Hypothalamus (tissue), 51 donors: ENCODE measurements at regions not wholly inside any gene's neighbourhood (a gene's known extent, or its start where the extent isn't known, plus 50 kb on each side); places are given as distances from the start of the nearest gene placed in this dataset.
"Not testable (repeated sequence)": the region's sequence is repeated elsewhere in the genome, so short reads cannot be mapped to it uniquely, and the experiment has no call there.

Source experiments
- DNase-seq, 51 donors: peaks; one replicate each; lab custom pipeline; 2025; lab: John Stamatoyannopoulos, UW

DNA sequence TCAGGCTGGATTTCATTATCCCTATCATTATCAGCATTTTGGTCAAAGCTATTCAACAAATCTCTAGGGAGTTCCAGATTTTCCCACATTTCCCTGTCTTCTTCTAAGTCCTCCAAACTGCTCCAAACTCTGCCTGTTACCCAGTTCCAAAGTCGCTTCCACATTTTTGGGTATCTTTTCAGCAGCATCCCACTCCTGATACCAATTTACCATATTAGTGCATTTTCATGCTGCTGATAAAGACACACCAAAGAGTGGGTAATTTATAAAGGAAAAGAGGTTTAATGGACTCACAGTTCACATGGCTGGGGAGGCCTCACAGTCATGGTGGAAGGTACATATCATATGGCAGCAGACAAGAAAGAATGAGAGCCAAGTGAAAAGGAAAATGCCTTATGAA lies 132.8 kb upstream of the SLC7A11 start:
- DNase-seq = no peak

DNA sequence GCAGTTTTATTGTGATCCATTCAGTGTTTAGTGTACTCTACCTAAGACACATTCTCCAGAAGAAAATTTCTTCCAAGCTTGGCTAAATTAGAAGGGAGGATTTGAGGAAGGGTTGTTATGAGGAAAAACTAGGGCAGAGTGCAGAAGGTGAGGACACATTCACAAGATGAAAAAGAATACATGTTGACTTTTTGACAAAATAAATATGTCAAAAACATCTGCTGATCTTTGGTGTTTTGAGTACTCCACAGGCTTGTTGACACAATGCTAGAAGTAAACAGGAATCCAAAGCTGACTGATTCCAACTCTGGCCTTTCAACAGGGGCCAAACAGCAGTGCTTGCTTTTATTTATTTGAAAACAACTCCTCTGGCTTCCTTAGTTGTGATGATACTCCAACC lies 125.8 kb upstream of the SLC7A11 start:
- no peak for DNase-seq

DNA sequence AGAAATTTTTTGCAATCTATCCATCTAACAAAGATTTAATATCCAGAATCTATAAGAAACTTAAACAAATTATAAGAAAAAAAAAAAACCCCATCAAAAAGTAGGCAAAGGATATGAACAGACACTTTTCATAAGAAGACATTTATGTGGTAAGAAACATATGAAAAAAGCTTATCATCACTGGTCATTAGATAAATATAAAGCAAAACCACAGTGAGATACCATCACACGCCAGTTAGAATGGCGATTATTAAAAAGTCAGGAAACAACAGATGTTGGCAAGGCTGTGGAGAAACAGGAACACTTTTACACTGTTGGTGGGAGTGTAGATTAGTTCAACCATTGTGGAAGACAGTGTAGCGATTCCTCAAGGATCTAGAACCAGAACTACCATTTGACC lies 110.3 kb upstream of the SLC7A11 start:
- not testable (repeated sequence) for DNase-seq

DNA sequence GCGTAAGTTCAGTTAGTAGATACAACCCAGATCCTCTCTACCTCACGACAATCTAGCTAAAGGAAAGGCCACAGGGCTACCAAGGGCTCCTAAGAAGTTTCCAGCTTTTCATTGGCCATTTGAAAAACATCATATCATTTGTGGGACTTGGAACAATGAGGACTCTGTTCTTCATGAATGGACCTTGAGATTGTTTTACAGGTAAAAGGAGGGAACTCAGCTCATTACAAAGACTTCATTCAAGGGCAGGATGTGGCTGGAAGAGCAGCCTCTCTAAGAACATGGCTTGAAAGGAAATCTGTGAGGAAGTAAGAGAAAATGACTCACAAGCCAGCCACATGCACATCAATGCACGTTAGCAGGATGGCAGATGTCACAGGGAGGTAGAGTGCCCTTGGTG lies 105.9 kb upstream of the SLC7A11 start:
- no peak for DNase-seq

DNA sequence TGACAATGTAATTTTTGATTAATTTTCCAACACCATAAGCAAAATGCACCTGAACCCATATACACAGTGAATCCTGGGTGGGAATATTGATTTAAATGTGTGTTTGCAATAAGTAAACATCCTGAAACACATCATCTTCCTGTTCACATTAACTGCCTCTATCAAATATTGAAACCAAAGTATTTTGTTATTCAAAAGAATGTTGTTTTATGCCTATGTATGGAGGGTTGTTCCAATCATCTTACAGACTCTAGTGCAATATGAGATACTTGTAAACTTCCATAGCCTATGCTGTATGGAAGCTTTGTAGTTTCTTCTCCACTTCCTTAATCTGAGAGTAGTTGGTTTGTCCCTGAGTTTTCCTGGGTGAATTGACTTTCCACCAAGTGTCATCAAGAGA lies 105.4 kb upstream of the SLC7A11 start:
- DNase-seq = no peak

DNA sequence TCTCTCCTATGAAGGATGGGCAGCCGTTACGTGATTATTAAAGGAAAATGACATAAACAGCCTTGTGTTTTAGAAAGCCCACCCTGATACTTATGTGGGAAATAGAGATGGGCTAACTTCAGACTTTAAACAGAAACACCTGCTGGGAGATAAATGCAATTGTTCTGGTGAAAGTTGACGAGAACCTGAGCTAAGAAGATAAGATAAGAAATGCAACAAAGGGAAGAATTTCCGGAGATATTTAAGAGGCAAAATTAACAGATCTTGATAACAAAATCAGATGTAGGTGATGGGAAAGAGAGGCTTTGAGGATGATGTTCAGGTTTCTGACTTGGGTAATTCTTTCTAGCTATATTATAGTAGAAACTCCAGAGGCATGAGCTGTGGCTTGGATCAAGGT lies 102.7 kb upstream of the SLC7A11 start:
- no peak for DNase-seq

DNA sequence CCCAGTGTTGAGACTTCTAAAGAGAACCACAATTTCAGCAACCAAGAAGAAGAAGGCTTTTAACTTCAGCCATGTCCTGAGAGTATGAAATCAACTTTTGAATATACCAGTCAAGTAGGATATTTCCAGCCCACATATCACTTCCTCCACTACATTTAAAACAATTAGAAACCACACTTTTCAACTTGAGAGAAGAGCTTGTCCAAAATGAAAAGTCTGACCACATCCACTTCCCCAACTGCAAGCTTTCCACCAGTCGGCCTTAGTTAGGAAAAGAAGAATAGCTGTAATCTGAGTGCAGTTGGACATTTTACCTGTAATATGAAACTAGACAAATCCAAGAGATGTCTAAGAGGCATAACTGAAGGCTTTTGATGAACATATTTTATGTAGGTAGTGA lies 101.9 kb upstream of the SLC7A11 start:
- DNase-seq = no peak

DNA sequence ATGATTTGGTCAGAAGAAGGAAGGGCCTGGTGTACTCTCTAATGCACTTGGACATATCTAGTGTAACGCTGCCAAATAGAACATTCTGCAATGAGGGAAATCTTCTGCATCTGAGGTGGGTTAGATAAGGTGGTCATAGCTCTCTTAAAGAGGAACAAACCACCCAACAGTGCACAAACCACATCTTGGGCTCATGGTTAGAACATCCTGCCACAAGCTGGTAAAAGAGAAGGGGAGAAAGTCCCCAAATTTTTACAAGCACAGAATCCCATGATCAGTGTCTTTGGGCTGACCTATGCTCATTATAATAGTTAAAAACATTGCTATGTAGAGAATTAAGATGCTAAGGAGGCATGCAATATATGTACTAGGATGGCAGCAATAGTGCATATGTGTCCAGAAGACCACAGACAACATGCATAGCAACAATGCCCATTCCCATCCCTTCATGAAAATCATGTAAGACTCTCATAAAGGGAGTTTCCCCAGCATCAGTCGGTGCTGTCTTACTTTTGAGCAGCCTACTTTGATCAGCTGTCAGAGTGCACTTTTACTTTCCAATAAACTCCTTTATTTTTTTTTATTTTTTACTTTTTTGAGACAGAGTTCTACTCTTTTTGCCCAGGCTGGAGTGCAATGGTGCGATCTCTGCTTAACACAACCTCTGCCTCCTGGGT lies 99.7 kb upstream of the SLC7A11 start:
- DNase-seq = no peak

DNA sequence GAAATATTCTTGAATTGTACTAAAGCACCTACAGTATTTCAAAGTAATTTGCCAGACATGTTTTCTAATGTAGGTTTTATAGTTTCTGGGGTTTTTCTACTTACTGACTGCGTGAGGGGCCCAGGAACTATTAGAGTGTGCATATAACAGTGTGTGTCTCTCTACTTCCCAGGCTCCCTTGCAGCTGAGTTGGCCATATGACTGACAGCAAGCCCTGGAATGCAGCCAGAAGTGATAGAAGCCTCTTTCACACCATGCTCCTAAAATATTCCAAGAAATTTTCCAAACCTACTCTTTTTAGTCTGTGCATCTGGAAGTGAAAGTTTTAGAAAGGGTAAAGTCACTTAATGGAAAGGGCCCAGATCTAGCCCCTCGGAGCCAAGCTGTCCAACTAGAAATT lies 96.7 kb upstream of the SLC7A11 start:
- DNase-seq = no peak

DNA sequence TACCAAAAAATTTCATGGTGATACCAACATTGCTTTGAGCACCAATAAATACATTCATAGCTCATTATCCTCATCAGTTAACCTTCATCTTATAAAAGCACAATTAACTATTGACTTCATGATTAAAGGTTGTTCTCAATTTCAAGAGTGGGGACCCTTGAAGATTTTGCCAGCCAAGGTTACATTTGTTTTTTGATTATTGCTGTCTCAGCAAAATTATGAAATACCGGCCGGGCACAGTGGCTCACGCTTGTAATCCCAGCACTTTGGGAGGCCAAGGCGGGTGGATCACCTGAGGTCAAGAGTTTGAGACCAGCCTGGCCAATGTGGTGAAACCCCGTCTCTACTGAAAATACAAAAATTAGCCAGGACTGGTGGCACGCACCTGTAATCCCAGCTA lies 96.1 kb upstream of the SLC7A11 start:
- not testable (repeated sequence) for DNase-seq

DNA sequence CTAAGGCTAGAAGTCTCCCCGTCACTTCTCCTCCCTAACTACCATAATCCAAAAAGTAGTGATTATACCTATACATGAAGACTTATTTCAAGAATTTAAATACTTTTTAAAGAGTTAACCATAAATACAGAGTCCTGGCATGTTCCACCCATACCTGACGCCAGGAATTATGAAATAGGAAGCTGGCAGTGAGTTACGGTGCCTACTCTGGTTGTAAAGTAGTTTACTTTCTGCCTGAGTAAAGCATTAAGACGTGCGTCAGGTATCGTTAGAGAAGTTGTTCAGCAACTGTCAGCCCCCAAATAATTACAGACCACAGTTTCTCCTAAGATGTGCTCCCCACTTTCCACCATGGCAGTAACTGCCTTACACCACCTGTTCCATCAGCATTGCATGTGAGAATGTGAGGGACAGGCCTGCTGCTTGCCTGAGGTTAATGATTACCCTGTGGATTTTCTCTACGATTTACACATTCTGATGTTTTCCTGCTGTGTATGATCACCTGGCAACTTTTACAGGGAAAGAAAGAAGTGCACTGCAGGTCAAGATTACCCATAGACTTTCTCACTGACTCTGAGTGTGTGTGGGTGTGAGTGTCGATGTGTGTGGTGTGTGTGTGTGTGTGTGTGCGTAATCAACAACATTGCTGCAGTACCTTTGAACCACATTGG lies 92.3 kb upstream of the SLC7A11 start:
- no peak for DNase-seq

DNA sequence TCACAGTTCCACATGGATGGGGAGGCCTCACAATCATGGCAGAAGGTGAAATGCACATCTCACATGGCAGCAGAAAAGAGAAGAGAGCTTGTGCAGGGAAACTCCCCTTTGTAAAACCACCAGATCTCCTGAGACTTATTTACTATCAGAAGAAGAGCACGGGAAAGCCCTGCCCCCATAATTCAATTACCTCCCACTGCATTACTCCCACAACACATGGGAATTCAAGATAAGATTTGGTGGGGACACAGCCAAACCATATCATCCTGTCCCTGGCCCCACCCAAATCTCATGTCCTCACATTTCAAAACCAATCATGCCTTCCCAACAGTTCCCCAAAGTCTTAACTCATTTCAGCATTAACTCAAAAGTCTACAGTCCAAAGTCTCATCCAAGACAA lies 90.3 kb upstream of the SLC7A11 start:
- not testable (repeated sequence) for DNase-seq

DNA sequence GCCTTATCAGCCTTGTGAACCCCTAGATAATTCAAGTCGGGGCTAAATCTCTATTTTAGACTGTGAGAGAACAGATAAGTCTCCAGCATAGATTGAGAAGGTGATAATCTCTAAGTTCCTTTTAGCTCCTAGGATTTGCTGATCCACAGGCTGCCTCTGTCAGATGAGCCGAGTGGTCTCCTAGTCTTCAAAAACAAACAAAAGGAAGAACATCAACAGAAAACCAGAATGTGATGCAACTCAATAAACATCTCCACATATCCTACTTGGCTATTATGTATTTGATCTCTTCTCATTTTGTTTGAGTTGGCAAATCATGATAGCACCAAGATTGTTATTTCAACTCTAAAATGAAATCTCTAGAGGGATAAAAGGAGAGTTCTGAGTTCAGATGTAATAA lies 88.4 kb upstream of the SLC7A11 start:
- DNase-seq = no peak

DNA sequence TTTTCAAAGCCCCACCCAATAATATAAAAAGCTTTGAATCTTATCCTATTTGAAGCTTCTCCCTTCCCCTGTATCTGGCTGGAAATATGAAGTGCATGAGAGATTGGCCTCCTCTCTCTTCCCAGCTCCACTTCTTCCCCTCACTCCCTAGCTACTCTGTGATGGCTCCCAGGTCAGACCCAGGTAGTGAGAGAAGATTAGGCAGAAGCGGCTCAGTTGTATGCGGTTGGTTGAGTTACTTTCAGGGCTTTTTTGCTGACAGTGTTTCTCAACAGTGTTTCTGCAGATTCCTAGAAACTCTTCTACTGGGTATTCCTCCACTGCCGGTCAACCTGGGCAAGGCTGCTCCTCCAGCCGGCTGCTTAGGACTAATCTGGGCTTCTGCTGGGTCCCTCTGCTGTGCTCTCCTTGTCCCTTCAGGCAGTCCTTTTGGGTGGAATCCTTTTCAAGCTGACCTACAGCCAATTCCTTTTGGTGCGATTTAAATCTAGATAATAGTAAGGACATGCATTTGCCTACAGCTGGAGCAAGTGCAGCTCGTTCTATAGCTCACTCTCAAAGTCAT lies 87.4 kb upstream of the SLC7A11 start:
- no peak for DNase-seq

DNA sequence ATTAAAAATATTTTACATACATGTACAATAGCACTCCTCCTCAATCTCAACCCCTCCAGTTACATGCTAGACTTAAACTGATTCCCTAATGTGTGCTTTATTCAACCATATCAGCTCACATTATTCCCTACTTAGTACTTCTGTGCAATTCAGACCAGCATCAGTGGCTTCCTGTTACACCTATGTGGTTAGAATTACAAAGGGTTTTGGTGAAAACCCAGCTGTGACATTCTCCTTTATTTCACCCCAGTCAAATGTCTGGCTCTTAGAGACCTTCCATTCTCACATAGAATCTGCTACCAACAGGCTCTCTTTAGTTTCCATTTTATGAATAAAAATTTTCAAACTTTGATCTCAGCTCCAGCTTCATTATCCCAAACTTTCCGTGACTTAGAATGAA lies 85.2 kb upstream of the SLC7A11 start:
- DNase-seq = no peak

DNA sequence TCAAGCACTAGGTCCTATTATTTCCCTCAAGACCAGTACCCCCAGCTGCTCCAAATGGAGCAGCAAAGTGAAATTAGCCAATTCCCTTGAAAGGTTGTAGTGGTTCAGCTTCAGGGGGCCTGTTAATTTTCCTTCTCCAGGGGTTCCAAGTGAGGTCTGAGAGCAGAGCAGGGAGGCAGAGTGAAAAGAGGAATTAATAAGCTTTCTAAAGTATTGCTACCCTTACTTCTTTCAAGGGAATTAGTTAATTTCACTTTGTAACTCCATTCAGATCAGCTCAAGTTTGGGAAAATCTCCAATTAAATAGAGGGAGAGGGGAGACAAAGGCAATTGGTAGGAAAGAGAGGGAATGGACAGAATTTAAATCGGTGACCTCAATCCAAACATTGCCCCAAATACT lies 78.7 kb upstream of the SLC7A11 start:
- peak in 4 of 51 donors; percentile 1 to 18 (median 2) for DNase-seq

DNA sequence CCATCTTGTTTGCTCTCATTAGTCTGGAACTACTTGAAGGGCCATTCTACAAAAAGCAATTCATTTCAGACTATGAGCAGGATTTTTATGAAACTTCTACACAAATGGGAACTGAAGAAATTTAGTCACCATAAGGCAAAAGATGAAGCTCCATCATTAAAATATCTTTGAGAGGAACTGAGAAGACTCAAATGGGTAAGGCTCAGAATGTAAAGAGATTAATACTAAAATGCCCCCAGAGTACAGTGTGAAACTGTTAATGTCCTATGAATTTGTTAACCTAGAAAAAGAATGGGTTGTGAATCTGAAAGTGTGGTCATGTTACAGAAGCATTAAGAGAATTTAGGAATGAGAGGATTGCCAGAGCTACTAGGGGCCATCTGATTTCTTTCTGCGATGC lies 77.9 kb upstream of the SLC7A11 start:
- no peak for DNase-seq

DNA sequence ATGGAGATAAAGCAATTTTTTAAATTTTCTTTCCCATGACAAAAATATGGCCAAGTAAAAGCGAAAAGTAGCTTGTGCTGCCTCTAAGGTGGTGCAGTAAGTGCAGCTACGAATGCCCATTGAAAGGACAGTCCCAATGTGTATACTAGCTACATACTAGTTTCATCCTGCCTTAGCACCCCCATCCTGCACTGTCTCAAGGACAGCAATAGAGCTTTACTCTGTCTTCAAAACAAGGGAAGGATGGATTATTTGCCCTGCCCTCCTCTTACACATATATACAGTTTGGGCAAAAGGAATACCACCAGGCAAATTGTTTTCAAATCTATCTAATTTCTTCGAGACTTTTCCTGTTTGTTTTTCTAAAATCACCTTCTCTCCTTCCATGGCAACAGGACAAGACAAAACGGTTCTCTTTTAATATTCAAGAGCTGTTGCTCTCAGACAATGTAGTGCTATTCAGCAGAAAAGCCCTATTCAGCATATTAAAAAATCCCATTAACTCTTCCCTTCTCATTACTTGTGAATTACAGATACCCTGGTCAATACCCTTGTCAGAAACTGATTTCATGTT lies 75.1 kb upstream of the SLC7A11 start:
- peak in 2 of 51 donors; percentile 3 to 18 for DNase-seq

DNA sequence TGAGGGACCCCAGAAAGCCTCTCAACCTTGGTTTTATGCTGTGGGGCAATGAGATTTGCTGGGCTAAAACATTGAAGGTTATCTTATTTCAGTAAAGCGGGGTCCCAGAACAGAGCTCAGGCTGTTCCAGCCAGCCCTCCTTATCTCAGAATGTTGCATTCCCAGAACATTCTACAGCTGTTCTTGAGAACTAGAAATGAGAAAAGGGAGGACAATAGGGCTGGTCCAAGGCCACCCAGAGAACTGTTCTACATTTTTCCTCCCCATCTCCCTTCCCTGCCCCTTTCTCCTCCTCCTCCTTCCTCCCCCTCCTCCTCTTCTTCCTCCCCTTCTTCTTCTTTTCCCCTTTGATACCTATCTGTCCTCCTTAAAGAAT lies 70.4 kb upstream of the SLC7A11 start:
- no peak for DNase-seq

DNA sequence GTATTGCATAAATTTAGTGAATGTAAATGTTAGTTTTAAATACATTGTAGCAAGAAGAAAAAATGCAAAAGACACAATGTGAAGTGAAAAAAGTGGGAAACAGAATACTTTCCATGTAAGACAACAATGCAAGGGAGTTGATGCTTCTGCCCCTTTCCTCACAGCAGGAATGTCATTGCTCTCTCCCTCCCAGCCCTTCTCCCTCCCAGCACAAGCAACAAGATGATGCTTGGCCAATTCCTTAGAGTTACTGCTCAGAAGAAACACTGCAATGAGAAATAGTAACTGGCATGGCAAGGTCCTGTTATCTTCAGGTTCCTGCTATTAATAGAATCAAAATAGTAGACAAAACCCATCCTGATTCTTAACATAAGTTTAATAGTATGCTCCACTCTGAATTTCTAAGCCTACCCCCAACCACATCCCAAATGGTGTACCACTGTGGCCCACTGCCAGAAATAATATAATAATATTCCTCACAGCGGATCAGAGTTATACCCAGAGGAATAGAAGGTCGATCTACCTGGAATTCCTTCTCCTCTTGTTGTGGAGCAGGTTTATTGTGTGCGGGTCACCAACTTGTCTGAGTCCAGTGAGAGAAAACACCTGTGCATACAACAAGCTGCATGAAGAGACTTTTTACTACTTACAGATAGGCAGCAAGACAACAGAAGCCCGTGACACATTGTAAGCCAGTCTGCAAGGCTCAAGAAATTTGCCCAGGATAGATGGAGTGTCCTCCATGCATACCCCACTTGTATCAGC lies 69.8 kb upstream of the SLC7A11 start:
- no peak for DNase-seq

DNA sequence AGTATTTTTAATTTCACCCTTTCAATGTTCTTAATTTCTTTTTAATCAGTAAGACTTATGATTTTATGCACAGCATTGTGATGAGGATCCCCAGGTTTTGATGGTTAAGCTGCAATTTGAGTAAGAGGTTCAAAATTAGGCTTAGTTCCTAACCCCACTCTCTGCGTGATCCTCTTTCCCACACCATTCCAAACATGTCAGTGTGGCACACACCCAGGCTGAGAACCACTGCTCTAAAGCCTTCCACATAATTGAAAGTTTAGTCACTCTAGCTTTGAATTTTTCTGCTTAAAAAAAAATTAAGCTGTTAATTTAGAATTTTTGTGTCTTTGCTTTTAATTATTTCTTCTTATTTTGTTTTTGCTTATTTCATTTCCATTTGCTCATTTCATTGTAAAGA lies 68.8 kb upstream of the SLC7A11 start:
- DNase-seq = no peak
